ENCODE measurements at regions not wholly inside any gene's neighbourhood (a gene's known extent, or its start where the extent isn't known, plus 50 kb on each side); places are given as distances from the start of the nearest gene placed in this dataset.

DNA sequence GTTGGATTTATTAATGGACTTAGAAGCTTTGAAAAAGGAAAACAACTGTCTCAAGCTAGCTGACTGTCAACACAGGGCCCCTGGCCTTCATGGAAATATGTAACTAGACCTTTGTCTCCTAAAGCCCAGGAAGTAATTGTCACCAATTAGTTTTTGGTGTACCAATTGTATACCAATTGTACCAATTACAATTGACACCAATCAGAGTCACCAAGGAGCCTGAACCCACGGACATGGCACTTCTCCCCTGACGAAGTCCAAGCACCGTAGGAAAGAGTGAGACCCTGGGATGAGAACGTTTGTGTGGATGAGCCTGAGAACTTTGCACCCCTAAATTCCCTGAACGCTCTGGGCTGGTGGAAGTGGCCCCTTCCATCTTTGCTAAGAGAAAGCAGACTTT is 129.0 kb downstream of the ENGASE start:
- FAIRE-seq: no peak
- TF ChIP-seq, protein P1, sequence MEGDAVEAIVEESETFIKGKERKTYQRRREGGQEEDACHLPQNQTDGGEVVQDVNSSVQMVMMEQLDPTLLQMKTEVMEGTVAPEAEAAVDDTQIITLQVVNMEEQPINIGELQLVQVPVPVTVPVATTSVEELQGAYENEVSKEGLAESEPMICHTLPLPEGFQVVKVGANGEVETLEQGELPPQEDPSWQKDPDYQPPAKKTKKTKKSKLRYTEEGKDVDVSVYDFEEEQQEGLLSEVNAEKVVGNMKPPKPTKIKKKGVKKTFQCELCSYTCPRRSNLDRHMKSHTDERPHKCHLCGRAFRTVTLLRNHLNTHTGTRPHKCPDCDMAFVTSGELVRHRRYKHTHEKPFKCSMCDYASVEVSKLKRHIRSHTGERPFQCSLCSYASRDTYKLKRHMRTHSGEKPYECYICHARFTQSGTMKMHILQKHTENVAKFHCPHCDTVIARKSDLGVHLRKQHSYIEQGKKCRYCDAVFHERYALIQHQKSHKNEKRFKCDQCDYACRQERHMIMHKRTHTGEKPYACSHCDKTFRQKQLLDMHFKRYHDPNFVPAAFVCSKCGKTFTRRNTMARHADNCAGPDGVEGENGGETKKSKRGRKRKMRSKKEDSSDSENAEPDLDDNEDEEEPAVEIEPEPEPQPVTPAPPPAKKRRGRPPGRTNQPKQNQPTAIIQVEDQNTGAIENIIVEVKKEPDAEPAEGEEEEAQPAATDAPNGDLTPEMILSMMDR (IDR thresholded peaks at IDR 0.05; ENCODE audit: insufficient read depth, missing control alignments): no peak
- no peak for DNase-seq (ENCODE audit: insufficient read length, low spot score)

DNA sequence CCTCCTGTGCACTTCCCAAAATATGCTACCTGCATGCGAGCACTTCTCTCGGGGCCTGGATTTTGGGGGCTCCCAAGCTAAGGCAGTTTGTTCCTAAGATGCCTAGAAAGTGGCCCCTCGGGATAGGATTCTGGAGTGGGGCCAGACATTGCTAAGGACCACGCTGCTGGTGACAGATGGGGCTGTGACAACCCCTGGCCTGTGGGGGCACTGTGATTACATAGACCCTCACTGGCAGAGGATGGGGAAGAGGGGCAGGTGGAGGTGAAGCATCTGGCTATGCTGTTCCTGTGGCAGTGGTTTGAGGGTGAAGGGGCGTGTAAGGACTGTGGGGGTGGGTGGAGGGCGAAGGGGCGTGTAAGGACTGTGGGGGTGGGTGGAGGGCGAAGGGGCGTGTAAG is 128.4 kb downstream of the ENGASE start:
- FAIRE-seq (no peak), DNase-seq (ENCODE audit: insufficient read length, low spot score) (no peak)
- TF ChIP-seq, protein P1 (IDR thresholded peaks at IDR 0.05; ENCODE audit: insufficient read depth, missing control alignments): peak; percentile 58

DNA sequence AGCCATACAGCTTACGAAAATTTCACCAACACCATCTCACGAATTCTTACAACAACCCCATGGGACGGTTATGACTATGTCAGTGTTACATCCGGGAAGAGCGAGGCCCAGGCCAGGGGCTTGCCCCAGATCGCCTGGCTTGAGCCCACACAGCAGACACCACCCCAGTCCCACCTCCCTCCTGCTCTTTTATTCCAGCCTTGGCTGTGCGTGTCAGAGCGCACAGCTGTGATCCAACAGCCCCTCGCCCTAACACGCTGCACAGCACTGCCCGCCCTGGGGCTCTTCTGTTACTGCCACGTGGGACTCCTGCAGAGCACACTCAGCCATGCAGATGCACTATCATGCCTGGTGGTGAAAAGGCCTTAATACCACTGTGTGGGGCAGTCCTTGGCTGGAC is 127.9 kb downstream of the ENGASE start:
- TF ChIP-seq, protein P1 (IDR thresholded peaks at IDR 0.05; ENCODE audit: insufficient read depth, missing control alignments): no peak
- FAIRE-seq (no peak), DNase-seq (ENCODE audit: insufficient read length, low spot score) (no peak)

DNA sequence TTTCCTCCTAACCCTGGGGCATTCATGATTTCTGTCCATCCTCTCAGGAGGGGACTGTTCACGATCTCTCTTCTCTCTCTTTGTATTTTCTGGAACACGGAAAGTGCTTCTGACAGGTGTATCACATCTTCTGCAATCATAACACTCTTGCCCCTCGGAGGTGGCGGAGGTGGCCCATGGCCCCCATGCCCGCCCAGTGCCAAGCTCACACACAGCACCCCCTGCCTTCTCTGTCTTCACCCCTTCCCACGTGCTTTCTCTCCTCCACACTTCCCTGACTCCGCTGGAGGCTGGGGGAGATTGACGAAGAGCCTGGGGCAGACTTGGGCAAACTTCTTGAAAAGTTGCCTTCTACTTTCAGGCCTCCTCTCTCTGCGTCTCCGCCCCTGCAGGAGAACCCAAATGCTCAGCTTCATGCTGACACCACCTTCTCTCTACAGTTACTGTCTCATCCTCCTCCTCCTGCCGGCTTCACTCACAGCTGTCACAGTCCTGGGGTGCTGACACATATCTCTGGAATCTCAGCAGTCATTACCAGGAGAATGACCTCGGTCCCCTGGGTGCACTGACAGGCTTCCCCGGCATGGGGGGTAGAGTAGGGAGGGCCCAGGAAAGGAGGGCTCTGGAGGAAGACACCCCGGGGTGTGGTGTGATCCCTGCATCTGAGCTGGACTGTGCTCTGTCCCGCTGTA is 127.1 kb downstream of the ENGASE start:
- FAIRE-seq: no peak
- DNase-seq (ENCODE audit: insufficient read length, low spot score): no peak

DNA sequence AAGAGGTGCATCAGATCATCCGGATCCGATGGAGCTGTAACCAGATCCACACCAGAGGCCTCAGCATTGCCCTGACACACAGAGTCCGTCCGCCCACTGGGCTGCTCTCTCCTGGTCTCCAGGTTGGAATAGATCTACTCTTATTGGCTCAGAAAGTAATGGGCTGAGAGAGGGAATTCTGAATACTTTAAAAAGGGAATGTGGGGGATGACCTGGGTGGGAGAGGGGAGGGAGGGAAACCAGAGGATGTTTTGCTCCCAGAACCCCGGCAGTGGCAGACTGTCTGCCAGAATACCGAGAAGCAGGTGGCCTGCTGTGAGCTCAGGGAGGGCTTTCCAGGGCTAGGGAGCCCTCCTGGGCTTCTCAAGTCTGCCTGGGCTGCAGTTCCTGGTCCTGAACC is 126.5 kb downstream of the ENGASE start:
- TF ChIP-seq, protein P1 (IDR thresholded peaks at IDR 0.05; ENCODE audit: insufficient read depth, missing control alignments): no peak
- DNase-seq (ENCODE audit: insufficient read length, low spot score) (no peak), FAIRE-seq (no peak)

More for the DNA sequence above, 127.1 kb downstream of the ENGASE start:
- TF ChIP-seq, protein P1 (IDR thresholded peaks at IDR 0.05; ENCODE audit: insufficient read depth, missing control alignments): no peak

DNA sequence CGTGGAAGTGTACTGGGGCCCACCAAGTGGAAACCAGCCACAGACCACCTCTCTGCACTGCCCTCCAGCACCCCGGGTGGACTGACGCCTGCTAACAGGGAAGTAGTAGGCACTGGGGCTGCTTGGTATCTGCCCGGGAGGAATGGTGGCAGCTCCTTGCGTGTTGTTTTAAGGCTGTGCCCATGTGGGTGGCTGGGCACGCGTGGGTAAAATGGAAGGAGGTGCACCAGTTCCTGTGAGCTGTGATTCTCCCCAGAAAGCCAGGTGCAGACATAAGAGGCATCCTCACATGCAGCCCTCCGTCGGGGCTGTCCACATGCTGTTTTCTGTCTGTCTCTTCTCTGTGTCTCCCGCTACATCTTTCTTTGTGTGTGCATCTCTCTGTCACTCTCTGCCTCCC is 122.3 kb downstream of the ENGASE start:
- TF ChIP-seq, protein P1 (IDR thresholded peaks at IDR 0.05; ENCODE audit: insufficient read depth, missing control alignments): no peak
- DNase-seq (ENCODE audit: insufficient read length, low spot score): no peak
- no peak for FAIRE-seq

DNA sequence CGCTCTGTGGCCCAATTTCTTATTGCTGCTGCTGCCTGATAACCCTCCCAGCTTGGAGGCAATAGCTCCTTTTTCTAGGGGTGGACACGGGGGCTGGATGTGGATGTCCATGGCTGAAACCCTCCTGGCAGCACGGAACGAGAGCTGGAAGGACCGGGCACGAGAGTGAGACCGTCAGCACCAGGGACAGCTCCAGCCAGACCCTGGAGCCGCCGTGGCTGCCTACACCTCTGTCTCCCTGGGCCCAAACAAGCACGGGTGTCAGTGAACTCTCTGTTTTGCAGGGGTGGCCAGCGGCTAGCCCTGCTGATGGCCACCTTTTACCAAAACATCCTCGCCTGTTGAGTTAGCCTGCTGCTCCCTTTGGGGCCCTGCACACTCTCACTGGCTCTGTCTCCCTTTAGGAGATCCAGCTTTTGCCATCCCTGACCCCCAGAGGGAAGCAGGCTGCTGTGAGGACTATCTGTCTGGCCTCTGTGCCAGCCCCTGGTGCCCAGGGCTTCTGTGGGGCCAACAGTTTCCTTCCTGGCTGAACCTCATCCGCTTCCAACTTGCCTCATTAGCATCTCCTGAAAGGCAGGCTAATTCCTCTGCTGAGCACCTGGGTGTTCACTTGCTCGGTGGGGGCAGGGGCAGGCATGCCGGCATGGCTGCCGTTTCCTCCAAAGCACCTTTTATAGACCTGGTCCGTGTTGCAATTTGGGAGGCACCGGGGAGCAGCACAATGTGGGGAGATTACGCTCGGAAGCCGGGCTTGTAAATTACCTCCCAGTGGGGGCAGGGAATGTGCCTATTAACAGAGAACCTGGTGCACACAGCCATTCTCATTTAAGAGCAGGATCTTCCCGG is 118.1 kb downstream of the ENGASE start:
- TF ChIP-seq, protein P1 (IDR thresholded peaks at IDR 0.05; ENCODE audit: insufficient read depth, missing control alignments): no peak
- FAIRE-seq: no peak
- DNase-seq (ENCODE audit: insufficient read length, low spot score): no peak
